IPS-NIHi11 (cell line): ENCODE measurements at regions not wholly inside any gene's neighbourhood (a gene's known extent, or its start where the extent isn't known, plus 50 kb on each side); places are given as distances from the start of the nearest gene placed in this dataset.

Experiments
- DNase-seq: peaks from one replicate; pipeline ENCODE4 v3.0.0; 2012; ENCODE audit warnings: mixed read lengths, low spot score

GRCh38 chrX:79645749-79646148 lies 278.6 kb upstream of the ITM2A start:
- no peak for DNase-seq

- no peak for DNase-seq
Measured at GRCh38 chrX:79631526-79631925, 264.4 kb upstream of the ITM2A start.

- DNase-seq = no peak
Measured at GRCh38 chrX:79630033-79631009, 263.2 kb upstream of the ITM2A start.

- no peak for DNase-seq
Measured at GRCh38 chrX:79623098-79623762, 256.1 kb upstream of the ITM2A start.

GRCh38 chrX:79618280-79618679 lies 251.1 kb upstream of the ITM2A start:
- no peak for DNase-seq

- no peak for DNase-seq
Measured at GRCh38 chrX:79604364-79604763, 237.2 kb upstream of the ITM2A start.

- DNase-seq = no peak
Measured at GRCh38 chrX:79601341-79602131, 234.4 kb upstream of the ITM2A start.

- no peak for DNase-seq
Measured at GRCh38 chrX:79592259-79592658, 225.1 kb upstream of the ITM2A start.

- DNase-seq = no peak
Measured at GRCh38 chrX:79588233-79588632, 221.1 kb upstream of the ITM2A start.

- no peak for DNase-seq
Measured at GRCh38 chrX:79573760-79574159, 206.6 kb upstream of the ITM2A start.

GRCh38 chrX:79572566-79572965 lies 205.4 kb upstream of the ITM2A start:
- no peak for DNase-seq

GRCh38 chrX:79570524-79571240 lies 203.5 kb upstream of the ITM2A start:
- no peak for DNase-seq

- DNase-seq = no peak
Measured at GRCh38 chrX:79568309-79568708, 201.2 kb upstream of the ITM2A start.

- no peak for DNase-seq
Measured at GRCh38 chrX:79564362-79564761, 197.2 kb upstream of the ITM2A start.

GRCh38 chrX:79559290-79559689 lies 192.2 kb upstream of the ITM2A start:
- no peak for DNase-seq

GRCh38 chrX:79557212-79557611 lies 190.1 kb upstream of the ITM2A start:
- DNase-seq = no peak

- DNase-seq = no peak
Measured at GRCh38 chrX:79556800-79557199, 189.7 kb upstream of the ITM2A start.

- no peak for DNase-seq
Measured at GRCh38 chrX:79530310-79531108, 163.4 kb upstream of the ITM2A start.

GRCh38 chrX:79524642-79525041 lies 157.5 kb upstream of the ITM2A start:
- DNase-seq = peak; percentile 5

- no peak for DNase-seq
Measured at GRCh38 chrX:79515529-79515928, 148.4 kb upstream of the ITM2A start.

- DNase-seq = no peak
Measured at GRCh38 chrX:79511799-79512198, 144.7 kb upstream of the ITM2A start.
